ENCODE measurements at regions not wholly inside any gene's neighbourhood (a gene's known extent, or its start where the extent isn't known, plus 50 kb on each side); places are given as distances from the start of the nearest gene placed in this dataset.

GRCh38 chr14:97281741-97282140, 484.6 kb downstream of the VRK1 start:
- no peaks in the 10 kb centered on the region for H3K36me3 ChIP-seq (ENCODE audit: control insufficient read depth, insufficient read depth, low read length)
- H3K4me1 ChIP-seq (ENCODE audit: control insufficient read depth, insufficient read depth, low read length) = peaks cover under 1% of the 10 kb centered on the region
- intact Hi-C loops (cut with micrococcal nuclease) = no loop called here
- no peaks in the 10 kb centered on the region for H3K9me3 ChIP-seq (ENCODE audit: control insufficient read depth, insufficient read depth, low read length)
- Mint-ChIP-seq H3K4me1 (peaks cover 2 to 4% of the 10 kb centered on the region in 2 donors), H3K4me3 (no peak overlapping the region), H3K36me3 (no peaks in the 10 kb centered on the region), H3K27ac (no peak overlapping the region), H3K9me3 (no peaks in the 10 kb centered on the region), H3K27me3 (ENCODE audit: low read depth in 2 of 2) (peaks cover 7 to 31% of the 10 kb centered on the region in 2 donors)
- H3K4me3 ChIP-seq (ENCODE audit: low read length) = no peak overlapping the region
- ATAC-seq (no peak), DNase-seq (no peak)
- H3K27me3 ChIP-seq (ENCODE audit: control insufficient read depth, insufficient read depth, low read length) = no peaks in the 10 kb centered on the region
- no peak for TF ChIP-seq CTCF (IDR thresholded peaks at IDR 0.05)
- WGBS (ENCODE audit: insufficient coverage) = 83% methylated on average over 3 of the region's 3 CpGs
- no peak overlapping the region for H3K27ac ChIP-seq (ENCODE audit: low read length)

- no peak for TF ChIP-seq CTCF (IDR thresholded peaks at IDR 0.05)
- H3K4me1 ChIP-seq (ENCODE audit: control insufficient read depth, insufficient read depth, low read length) = no peaks in the 10 kb centered on the region
- H3K27ac Mint-ChIP-seq = no peak overlapping the region
- DNase-seq = no peak
- no peak overlapping the region for H3K27ac ChIP-seq (ENCODE audit: low read length)
- H3K36me3 Mint-ChIP-seq = no peaks in the 10 kb centered on the region
- intact Hi-C loops (cut with micrococcal nuclease) = no loop called here
- no peaks in the 10 kb centered on the region for H3K9me3 Mint-ChIP-seq
- no peak for ATAC-seq
- H3K36me3 ChIP-seq (ENCODE audit: control insufficient read depth, insufficient read depth, low read length) = no peaks in the 10 kb centered on the region
- peaks cover 6 to 30% of the 10 kb centered on the region in 2 donors for H3K27me3 Mint-ChIP-seq (ENCODE audit: low read depth in 2 of 2)
- no peaks in the 10 kb centered on the region for H3K9me3 ChIP-seq (ENCODE audit: control insufficient read depth, insufficient read depth, low read length)
- no peaks in the 10 kb centered on the region for H3K4me1 Mint-ChIP-seq
- H3K4me3 Mint-ChIP-seq = no peak overlapping the region
- WGBS (ENCODE audit: insufficient coverage) = 90% methylated on average over 5 of the region's 7 CpGs
- H3K27me3 ChIP-seq (ENCODE audit: control insufficient read depth, insufficient read depth, low read length) = no peaks in the 10 kb centered on the region
- no peak overlapping the region for H3K4me3 ChIP-seq (ENCODE audit: low read length)
Observed at GRCh38 chr14:97282210-97283004, 485.2 kb downstream of the VRK1 start.

- Histone ChIP-seq H3K4me1 (ENCODE audit: control insufficient read depth, insufficient read depth, low read length) (no peaks in the 10 kb centered on the region), H3K9me3 (ENCODE audit: control insufficient read depth, insufficient read depth, low read length) (no peaks in the 10 kb centered on the region), H3K27ac (ENCODE audit: low read length) (no peak overlapping the region), H3K36me3 (ENCODE audit: control insufficient read depth, insufficient read depth, low read length) (no peaks in the 10 kb centered on the region), H3K4me3 (ENCODE audit: low read length) (no peak overlapping the region), H3K27me3 (ENCODE audit: control insufficient read depth, insufficient read depth, low read length) (no peaks in the 10 kb centered on the region)
- ATAC-seq = no peak
- Mint-ChIP-seq H3K27me3 (ENCODE audit: low read depth in 2 of 2) (peaks cover 5 to 26% of the 10 kb centered on the region in 2 donors), H3K9me3 (peaks cover 0 to 3% of the 10 kb centered on the region in 2 donors), H3K36me3 (no peaks in the 10 kb centered on the region), H3K4me1 (no peaks in the 10 kb centered on the region), H3K4me3 (no peak overlapping the region), H3K27ac (no peak overlapping the region)
- intact Hi-C loops (cut with micrococcal nuclease) = no loop called here
- DNase-seq = no peak
- TF ChIP-seq CTCF (IDR thresholded peaks at IDR 0.05) = no peak
- WGBS (ENCODE audit: insufficient coverage) = 89% methylated on average over 8 of the region's 9 CpGs
Observed at GRCh38 chr14:97283005-97283403, 485.8 kb downstream of the VRK1 start.

GRCh38 chr14:97283426-97283825, 486.2 kb downstream of the VRK1 start:
- Histone ChIP-seq H3K27ac (ENCODE audit: low read length) (no peak overlapping the region), H3K4me3 (ENCODE audit: low read length) (no peak overlapping the region), H3K36me3 (ENCODE audit: control insufficient read depth, insufficient read depth, low read length) (no peaks in the 10 kb centered on the region), H3K4me1 (ENCODE audit: control insufficient read depth, insufficient read depth, low read length) (no peaks in the 10 kb centered on the region), H3K9me3 (ENCODE audit: control insufficient read depth, insufficient read depth, low read length) (no peaks in the 10 kb centered on the region), H3K27me3 (ENCODE audit: control insufficient read depth, insufficient read depth, low read length) (no peaks in the 10 kb centered on the region)
- no peak for TF ChIP-seq CTCF (IDR thresholded peaks at IDR 0.05)
- H3K27me3 Mint-ChIP-seq (ENCODE audit: low read depth in 2 of 2) = peaks cover 8 to 24% of the 10 kb centered on the region in 2 donors
- H3K4me1 Mint-ChIP-seq = no peaks in the 10 kb centered on the region
- intact Hi-C loops (cut with micrococcal nuclease) = no loop called here
- no peak for DNase-seq
- WGBS (ENCODE audit: insufficient coverage) = 79% methylated on average over 8 of the region's 8 CpGs
- peaks cover 0 to 5% of the 10 kb centered on the region in 2 donors for H3K9me3 Mint-ChIP-seq
- H3K36me3 Mint-ChIP-seq = no peaks in the 10 kb centered on the region
- no peak overlapping the region for H3K27ac Mint-ChIP-seq
- ATAC-seq = no peak
- no peak overlapping the region for H3K4me3 Mint-ChIP-seq
